ENCODE measurements at regions not wholly inside any gene's neighbourhood (a gene's known extent, or its start where the extent isn't known, plus 50 kb on each side); places are given as distances from the start of the nearest gene placed in this dataset.

- TF ChIP-seq CTCF (IDR thresholded peaks at IDR 0.05): no peak
- no peak for TF ChIP-seq POLR2A (IDR thresholded peaks at IDR 0.05)
Measured at GRCh38 chr15:70306582-70306981, 208.9 kb upstream of the TLE3 start.

All from transverse colon (tissue), 3 donors.